ENCODE measurements at regions not wholly inside any gene's neighbourhood (a gene's known extent, or its start where the extent isn't known, plus 50 kb on each side); places are given as distances from the start of the nearest gene placed in this dataset.

DNA sequence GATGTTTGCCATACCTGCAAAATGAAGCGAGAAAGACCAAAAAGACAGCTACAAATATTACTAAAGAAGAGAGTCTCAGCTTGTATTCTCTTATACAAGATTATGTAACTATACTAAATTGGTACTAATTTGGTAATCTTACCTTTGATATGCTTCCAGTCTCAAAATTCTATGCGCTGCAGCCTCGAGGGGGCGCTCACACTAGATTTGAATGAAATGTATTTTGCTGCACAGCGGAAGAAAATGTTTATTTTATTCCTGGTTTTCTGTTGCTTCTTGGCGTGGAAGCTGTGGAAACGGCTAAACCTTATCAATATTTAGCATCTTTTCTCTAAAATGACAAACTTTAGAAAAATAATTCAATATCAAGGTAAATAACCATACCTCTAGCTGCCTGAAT is 267.0 kb upstream of the NUDT12 start:
- H3K9me3 ChIP-seq, result no peaks in the 10 kb centered on the region

DNA sequence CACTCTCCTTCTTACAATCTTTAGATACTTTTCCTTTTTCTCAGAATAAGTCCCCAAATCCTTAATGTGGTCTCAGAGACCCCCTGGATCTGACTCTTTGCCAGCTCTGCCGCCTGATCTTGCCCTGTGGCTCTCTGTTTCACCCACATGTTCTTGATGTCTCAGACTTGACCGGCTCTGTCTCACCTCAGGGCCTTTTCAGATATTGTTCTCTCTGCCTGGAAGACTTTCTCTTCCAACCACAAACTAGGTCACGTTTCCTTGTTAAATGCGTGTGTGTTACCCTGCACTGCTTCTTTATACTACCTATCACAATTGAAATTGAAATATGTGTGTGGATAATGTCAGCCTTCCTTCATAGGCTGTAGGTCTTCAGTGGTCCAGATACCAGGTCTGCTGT is 265.4 kb upstream of the NUDT12 start:
- no peaks in the 10 kb centered on the region for H3K27me3 ChIP-seq
- H3K27ac ChIP-seq, result no peak overlapping the region
- H3K36me3 ChIP-seq, result no peaks in the 10 kb centered on the region
- intact Hi-C loops (cut with DNase I), result no loop called here
- no peak for DNase-seq (ENCODE audit: low spot score in 2 of 2)
- TF ChIP-seq, protein P1, sequence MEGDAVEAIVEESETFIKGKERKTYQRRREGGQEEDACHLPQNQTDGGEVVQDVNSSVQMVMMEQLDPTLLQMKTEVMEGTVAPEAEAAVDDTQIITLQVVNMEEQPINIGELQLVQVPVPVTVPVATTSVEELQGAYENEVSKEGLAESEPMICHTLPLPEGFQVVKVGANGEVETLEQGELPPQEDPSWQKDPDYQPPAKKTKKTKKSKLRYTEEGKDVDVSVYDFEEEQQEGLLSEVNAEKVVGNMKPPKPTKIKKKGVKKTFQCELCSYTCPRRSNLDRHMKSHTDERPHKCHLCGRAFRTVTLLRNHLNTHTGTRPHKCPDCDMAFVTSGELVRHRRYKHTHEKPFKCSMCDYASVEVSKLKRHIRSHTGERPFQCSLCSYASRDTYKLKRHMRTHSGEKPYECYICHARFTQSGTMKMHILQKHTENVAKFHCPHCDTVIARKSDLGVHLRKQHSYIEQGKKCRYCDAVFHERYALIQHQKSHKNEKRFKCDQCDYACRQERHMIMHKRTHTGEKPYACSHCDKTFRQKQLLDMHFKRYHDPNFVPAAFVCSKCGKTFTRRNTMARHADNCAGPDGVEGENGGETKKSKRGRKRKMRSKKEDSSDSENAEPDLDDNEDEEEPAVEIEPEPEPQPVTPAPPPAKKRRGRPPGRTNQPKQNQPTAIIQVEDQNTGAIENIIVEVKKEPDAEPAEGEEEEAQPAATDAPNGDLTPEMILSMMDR (IDR thresholded peaks at IDR 0.05), result no peak
- no peaks in the 10 kb centered on the region for H3K4me1 ChIP-seq
- no peak overlapping the region for H3K4me3 ChIP-seq
- H3K9me3 ChIP-seq, result no peaks in the 10 kb centered on the region

More for the DNA sequence above, 267.0 kb upstream of the NUDT12 start:
- H3K4me3 ChIP-seq, result no peak overlapping the region
- H3K27ac ChIP-seq, result no peak overlapping the region
- H3K27me3 ChIP-seq, result no peaks in the 10 kb centered on the region
- no peak for DNase-seq (ENCODE audit: low spot score in 2 of 2)
- TF ChIP-seq, protein P1 (IDR thresholded peaks at IDR 0.05), result no peak
- H3K36me3 ChIP-seq, result no peaks in the 10 kb centered on the region
- intact Hi-C loops (cut with DNase I), result no loop called here
- no peaks in the 10 kb centered on the region for H3K4me1 ChIP-seq

DNA sequence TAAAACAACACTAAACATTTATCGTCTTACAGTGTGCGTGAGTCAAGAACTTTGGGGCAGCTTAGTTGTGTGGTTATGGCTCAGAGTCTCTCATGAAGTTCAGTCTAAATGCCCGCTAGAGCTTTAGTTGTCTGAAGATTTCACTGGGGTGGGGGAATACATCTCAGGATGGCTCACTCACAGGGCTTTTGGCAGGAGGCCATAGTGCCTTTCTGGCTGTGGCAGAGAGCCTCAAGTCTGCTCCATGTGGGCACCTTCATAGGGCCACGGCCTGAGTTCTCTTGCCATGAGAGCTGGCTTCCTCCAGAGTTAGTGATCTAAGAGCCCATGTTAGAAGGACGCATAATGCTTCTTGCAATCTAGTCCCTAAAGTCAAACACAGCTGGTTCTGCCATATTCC is 258.8 kb upstream of the NUDT12 start:
- intact Hi-C loops (cut with DNase I), result no loop called here
- DNase-seq (ENCODE audit: low spot score in 2 of 2), result no peak
- Histone ChIP-seq H3K4me1 (no peaks in the 10 kb centered on the region), H3K36me3 (no peaks in the 10 kb centered on the region), H3K27ac (no peak overlapping the region), H3K9me3 (no peaks in the 10 kb centered on the region), H3K4me3 (no peak overlapping the region), H3K27me3 (no peaks in the 10 kb centered on the region)
- TF ChIP-seq, protein P1 (IDR thresholded peaks at IDR 0.05), result no peak

DNA sequence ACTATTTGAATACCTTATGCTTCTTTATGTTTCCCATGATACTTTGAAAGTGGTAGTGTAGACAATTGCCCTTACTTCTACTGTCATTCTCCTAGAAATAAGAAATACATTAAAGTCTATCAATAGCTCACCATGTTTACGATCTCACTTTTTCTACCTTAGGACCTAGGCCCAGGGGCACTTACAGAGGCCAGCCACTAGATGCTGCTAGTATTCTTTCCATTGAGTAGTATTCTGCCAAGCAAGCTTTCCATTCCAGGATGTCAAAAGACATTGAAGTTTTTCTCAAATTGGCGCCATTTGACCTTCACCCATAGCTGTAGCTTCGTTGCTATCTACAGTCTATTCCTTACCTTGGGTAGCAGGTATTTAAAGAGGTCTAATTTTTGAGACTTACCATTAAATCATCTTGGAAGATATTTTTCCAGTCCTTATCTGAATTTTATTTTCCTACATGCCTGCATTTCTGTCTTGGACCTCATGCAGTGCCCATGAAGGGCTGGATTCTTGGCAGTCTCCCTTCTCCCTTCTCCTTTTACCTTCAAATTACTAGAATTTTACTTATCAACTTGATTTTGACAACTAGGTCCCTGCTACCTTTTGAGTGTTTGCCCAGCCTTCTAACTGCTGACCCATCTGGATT is 246.0 kb upstream of the NUDT12 start:
- Histone ChIP-seq H3K27me3 (no peaks in the 10 kb centered on the region), H3K27ac (no peak overlapping the region), H3K4me1 (no peaks in the 10 kb centered on the region), H3K9me3 (no peaks in the 10 kb centered on the region), H3K4me3 (no peak overlapping the region), H3K36me3 (no peaks in the 10 kb centered on the region)
- intact Hi-C loops (cut with DNase I), result no loop called here
- TF ChIP-seq, protein P1 (IDR thresholded peaks at IDR 0.05), result peak in 2 of 3 experiments; percentile 56 to 58
- no peak for DNase-seq (ENCODE audit: low spot score in 2 of 2)

DNA sequence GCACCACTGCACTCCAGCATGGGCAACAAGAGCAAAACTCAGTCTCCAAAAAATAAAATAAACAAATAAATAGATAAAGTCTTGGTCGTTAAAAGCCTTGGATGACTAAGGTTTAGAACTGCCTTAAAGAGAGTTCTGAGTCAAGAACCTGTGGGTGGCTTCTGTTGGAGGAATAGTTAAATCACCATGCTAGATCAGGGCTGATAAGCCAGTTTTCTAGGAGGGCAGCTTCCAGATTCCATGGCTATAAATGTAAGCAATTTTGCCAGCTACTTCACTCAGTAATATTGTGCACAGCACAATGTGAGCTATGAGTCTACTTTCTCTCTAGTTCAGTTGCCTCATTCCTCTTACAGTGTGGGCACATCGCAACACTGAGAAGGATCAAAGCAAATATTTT is 242.1 kb upstream of the NUDT12 start:
- DNase-seq (ENCODE audit: low spot score in 2 of 2), result no peak
- TF ChIP-seq, protein P1 (IDR thresholded peaks at IDR 0.05), result no peak
- H3K27ac ChIP-seq, result no peak overlapping the region
- no peaks in the 10 kb centered on the region for H3K9me3 ChIP-seq
- H3K36me3 ChIP-seq, result no peaks in the 10 kb centered on the region
- H3K27me3 ChIP-seq, result no peaks in the 10 kb centered on the region
- H3K4me3 ChIP-seq, result no peak overlapping the region
- intact Hi-C loops (cut with DNase I), result no loop called here
- no peaks in the 10 kb centered on the region for H3K4me1 ChIP-seq

DNA sequence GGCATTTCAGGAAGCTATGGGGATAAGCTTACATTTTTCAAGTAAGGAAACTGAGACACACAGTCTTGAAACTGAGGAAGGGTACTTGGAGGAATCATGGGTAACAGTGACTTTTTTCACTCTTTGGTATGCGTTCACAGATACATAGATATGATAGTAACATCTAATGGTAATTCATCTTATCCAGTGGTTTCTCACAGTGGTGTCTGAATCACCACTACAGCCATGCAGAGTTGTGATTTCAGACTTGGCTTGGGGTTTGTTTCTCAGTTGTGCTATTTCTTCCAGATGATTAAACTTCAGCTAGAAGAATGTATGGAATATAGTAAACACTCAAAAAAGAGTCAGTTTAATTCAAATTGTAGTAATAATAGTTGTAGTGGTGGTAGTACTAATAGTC is 239.1 kb upstream of the NUDT12 start:
- H3K27ac ChIP-seq, result no peak overlapping the region
- DNase-seq (ENCODE audit: low spot score in 2 of 2), result no peak
- H3K36me3 ChIP-seq, result no peaks in the 10 kb centered on the region
- no peaks in the 10 kb centered on the region for H3K4me1 ChIP-seq
- H3K9me3 ChIP-seq, result peaks cover 0 to 2% of the 10 kb centered on the region in 2 donors
- no peaks in the 10 kb centered on the region for H3K27me3 ChIP-seq
- H3K4me3 ChIP-seq, result no peak overlapping the region
- intact Hi-C loops (cut with DNase I), result no loop called here
- TF ChIP-seq, protein P1 (IDR thresholded peaks at IDR 0.05), result no peak

All from ascending aorta (tissue), 2 donors.